MM.1S (cell line): ENCODE measurements at regions not wholly inside any gene's neighbourhood (a gene's known extent, or its start where the extent isn't known, plus 50 kb on each side); places are given as distances from the start of the nearest gene placed in this dataset.
"Not testable (repeated sequence)": the region's sequence is repeated elsewhere in the genome, so short reads cannot be mapped to it uniquely, and the experiment has no call there.

ENCODE experiments used
- CTCF ChIP-seq: fragments of 300-600 bp; sonication (generic); IDR thresholded peaks from 2 replicates; pipeline ENCODE4 v1.5.1; 2016; ENCODE audit warnings: antibody characterized with exemption, low read length, mixed read lengths
- EZH2phosphoT487 ChIP-seq: fragments of 300-600 bp; sonication (generic); IDR thresholded peaks from 2 replicates; pipeline ENCODE4 v1.6.1; 2018; ENCODE audit warnings: antibody characterized with exemption, low read length

- TF ChIP-seq CTCF, EZH2phosphoT487: not testable (repeated sequence)
These were observed 211.6 kb downstream of the AKAP7 start for GRCh38 chr6:131346896-131347295.
